SKM-1 (cell line): ENCODE measurements at regions not wholly inside any gene's neighbourhood (a gene's known extent, or its start where the extent isn't known, plus 50 kb on each side); places are given as distances from the start of the nearest gene placed in this dataset.

Experiments used
- DNase-seq: peaks from one replicate; lab custom pipeline; 2025; ENCODE audit not compliant: unreplicated experiment; lab: John Stamatoyannopoulos, UW

- no peak for DNase-seq
Observed at GRCh38 chr3:102102394-102102793, 253.1 kb downstream of the NFKBIZ start.

DNA sequence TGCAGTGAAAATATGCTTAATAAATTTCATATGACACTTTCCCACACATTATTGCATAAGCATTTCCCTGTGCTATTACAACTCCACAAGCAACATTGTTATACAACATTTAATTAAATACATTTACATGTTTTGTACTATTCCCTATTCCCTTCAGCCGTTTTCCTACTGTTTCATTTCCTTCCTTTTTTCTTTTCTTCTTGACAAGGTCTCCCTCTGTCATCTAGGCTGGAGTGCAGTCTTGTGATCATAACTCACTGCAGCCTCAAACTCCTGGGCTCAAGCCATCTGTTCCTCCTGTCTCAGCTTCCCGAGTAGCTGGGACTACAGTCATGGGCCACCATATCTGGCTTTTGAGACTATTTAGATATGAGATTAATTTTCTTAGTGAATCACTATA, 254.7 kb downstream of the NFKBIZ start:
- no peak for DNase-seq

- DNase-seq, result no peak
Observed at GRCh38 chr3:102105193-102105592, 255.9 kb downstream of the NFKBIZ start.

GRCh38 chr3:102106416-102107097, 257.2 kb downstream of the NFKBIZ start:
- DNase-seq, result no peak

GRCh38 chr3:102112704-102113230, 263.5 kb downstream of the NFKBIZ start:
- no peak for DNase-seq

DNA sequence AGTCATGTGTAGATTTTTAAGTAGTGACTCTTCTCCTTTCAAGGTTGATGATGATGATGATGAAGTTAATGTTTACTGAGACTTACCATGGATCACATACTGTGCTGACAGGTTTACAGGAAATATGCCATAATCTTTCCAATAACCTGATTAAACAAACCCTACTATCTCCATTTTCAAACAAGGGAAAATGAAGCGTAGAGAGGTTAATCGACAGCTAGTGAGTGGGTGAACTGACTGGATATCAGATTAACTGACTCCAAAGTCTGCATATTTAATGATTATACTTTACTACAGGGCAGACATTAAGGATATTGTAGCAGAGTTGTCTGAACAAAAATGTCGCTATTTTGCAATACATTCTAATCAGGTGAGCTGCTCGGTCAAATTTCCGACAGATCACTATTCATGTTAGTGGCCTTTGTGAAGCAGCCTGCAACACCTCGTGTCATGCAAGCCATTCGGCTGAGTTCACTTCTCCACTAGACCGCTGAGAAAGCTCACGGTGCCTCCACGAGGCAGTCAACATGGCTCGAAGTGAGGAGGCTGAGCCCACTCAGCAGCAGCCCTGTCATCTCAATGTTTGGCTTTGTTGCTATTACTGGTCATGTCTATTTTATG, 264.2 kb downstream of the NFKBIZ start:
- no peak for DNase-seq

DNA sequence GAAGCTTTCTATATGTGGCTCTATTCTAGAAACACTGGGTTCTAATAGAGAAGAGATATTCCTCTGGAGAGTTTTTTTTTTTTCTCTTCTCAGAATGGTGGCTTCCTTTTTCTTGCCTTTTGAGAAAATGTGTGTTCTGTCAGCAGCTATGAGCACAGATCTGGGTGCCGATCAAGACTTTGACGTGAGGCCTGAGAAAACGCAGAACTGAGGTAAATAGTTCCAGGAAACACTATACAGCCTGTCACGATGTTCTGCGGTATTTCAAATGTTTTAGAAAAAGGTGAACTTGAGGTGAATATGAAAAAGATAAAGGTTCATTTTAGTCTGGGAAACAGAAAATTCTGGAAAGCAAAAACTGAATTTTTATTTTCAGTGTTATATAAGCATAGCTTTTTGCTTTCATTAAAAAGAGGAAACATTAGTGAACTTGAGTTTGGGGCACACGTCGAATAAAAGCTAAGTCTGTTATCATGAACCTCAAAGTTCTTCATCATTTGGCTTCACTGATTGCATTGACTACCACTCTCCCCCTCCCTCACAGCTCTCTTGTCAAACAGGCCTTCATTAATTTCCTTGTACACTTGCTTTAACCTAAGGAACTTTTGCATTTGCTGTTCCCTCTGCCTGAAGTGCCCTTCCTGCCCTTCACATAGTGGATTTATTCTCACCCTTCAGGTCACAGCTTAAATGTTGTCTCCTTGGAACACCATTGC, 265.1 kb downstream of the NFKBIZ start:
- no peak for DNase-seq

- no peak for DNase-seq
Observed at GRCh38 chr3:102122527-102122926, 273.2 kb downstream of the NFKBIZ start.

- DNase-seq, result no peak
Observed at GRCh38 chr3:102123590-102124190, 274.4 kb downstream of the NFKBIZ start.

- DNase-seq, result no peak
Observed at GRCh38 chr3:102124282-102124681, 275.0 kb downstream of the NFKBIZ start.

- no peak for DNase-seq
Observed at GRCh38 chr3:102124704-102125103, 275.4 kb downstream of the NFKBIZ start.

GRCh38 chr3:102125197-102125993, 276.1 kb downstream of the NFKBIZ start:
- DNase-seq, result no peak

GRCh38 chr3:102125994-102126368, 276.7 kb downstream of the NFKBIZ start:
- no peak for DNase-seq

- no peak for DNase-seq
Observed at GRCh38 chr3:102129760-102130608, 280.7 kb downstream of the NFKBIZ start.

DNA sequence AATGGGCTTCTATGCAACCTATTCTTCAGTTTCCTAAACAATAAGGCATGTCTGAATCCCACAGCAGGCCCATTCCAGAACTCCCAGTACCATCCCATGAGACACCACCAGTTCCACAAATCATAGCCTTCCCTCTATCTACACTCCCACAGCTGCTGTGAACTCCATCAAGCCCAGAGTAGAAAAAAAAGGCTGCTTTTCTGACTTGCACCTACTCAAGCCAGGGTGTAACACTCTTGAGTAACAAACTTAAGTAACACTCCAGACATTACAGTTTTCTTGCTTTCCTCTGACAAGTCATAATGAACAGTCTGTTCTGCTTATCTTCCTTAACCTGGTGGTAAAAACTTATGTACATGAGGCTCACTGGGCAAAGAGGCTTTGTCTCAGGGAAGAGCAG, 283.1 kb downstream of the NFKBIZ start:
- no peak for DNase-seq

DNA sequence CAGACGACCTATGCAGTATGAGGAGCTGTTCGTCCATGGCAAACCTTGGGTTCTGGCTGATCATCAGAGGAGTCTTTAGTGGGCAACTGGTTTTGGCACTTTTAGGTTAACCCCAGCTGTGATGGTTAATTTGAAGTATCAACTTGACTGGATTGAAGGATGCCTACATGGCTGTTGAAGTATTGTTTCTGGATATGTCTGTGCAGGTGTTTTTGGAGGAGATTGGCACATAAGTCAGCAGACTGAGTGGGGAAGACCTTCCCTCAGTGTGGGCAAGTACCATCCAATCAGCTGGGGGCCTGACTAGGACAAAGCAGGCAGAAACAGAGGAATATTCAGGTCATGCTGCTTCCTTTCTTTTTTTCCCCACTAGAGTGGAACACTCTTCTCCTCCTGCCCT, 284.1 kb downstream of the NFKBIZ start:
- no peak for DNase-seq

DNA sequence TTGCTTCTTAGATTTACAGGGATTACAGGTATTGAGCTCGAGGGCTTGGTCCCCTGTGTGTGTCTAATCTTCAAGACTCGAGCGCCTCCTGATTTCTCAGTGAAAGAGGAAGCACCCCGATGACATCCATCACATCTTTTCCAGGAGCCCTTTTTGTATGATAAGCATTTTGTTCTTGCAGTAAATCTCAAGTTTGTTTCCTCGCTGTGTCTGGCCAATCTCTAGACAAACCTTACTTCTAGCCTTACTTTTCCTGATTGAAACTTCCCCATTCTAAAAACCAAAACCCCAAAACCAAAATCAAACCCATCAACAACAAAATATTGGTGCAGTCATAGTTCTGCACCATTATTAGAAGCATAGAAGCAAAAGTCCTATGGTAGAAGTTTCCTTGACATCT, 286.0 kb downstream of the NFKBIZ start:
- DNase-seq, result no peak

- no peak for DNase-seq
Observed at GRCh38 chr3:102136183-102136582, 286.9 kb downstream of the NFKBIZ start.

GRCh38 chr3:102140116-102140515, 290.8 kb downstream of the NFKBIZ start:
- DNase-seq, result no peak
